SK-N-SH treated with all-trans-retinoic acid at 6 μM for 48 hours (cell line): ENCODE measurements at regions not wholly inside any gene's neighbourhood (a gene's known extent, or its start where the extent isn't known, plus 50 kb on each side); places are given as distances from the start of the nearest gene placed in this dataset.

Experiments
- ARNTL ChIP-seq: fragments of 450-650 bp; formaldehyde crosslinking; IDR thresholded peaks from 2 replicates; pipeline ENCODE4 v1.5.0; 2020; ENCODE audit warnings: low read depth, mild to moderate bottlenecking, moderate library complexity, borderline replicate concordance
- TOX ChIP-seq: fragments of 250-450 bp; sonication (Bioruptor Pico); IDR thresholded peaks from 2 replicates; pipeline ENCODE4 v1.8.0; 2021; ENCODE audit warnings: mild to moderate bottlenecking, moderate library complexity, borderline replicate concordance
- ZC3H10 ChIP-seq: fragments of 250-450 bp; sonication (Bioruptor Pico); IDR thresholded peaks from 2 replicates; pipeline ENCODE4 v1.5.1; 2021; ENCODE audit warnings: mild to moderate bottlenecking, moderate library complexity
- TF ChIP-seq, protein P1 (sequence below): fragments of 250-450 bp; sonication (Bioruptor Pico); IDR thresholded peaks from 2 replicates; pipeline ENCODE4 v1.5.1; 2020; ENCODE audit warnings: low read depth, mild to moderate bottlenecking, moderate library complexity
- TF ChIP-seq, protein P2 (sequence below): fragments of 250-450 bp; sonication (Bioruptor Pico); IDR thresholded peaks from 2 replicates; pipeline ENCODE4 v1.8.0; 2021; ENCODE audit warnings: low read depth, mild to moderate bottlenecking, moderate library complexity, borderline replicate concordance

DNA sequence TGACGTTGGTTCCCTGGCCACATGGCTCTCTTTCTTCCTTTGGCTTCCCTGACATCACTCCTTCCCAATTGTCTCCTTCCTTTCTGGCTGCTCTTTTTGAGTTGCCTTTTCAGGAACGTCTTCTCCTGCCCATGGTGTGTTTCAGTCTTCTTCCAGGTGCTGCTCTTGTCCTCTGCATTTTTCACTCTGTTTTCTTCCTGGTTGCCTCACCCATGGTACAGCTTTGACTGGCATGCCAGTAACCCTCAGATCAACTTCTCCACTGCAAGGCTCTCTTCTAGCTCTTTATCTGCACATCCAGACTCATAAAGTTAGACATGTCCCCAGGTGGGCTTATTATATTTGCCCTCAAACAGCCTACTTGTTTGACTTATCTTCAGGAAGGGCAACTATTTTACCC, 91.0 kb upstream of the ANKH start:
- no peak for TF ChIP-seq ZC3H10 (CRISPR knock-in tag)
- no peak for TF ChIP-seq ARNTL (CRISPR knock-in tag)
- TF ChIP-seq, protein P1, sequence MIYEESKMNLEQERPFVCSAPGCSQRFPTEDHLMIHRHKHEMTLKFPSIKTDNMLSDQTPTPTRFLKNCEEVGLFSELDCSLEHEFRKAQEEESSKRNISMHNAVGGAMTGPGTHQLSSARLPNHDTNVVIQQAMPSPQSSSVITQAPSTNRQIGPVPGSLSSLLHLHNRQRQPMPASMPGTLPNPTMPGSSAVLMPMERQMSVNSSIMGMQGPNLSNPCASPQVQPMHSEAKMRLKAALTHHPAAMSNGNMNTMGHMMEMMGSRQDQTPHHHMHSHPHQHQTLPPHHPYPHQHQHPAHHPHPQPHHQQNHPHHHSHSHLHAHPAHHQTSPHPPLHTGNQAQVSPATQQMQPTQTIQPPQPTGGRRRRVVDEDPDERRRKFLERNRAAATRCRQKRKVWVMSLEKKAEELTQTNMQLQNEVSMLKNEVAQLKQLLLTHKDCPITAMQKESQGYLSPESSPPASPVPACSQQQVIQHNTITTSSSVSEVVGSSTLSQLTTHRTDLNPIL (CRISPR knock-in tag), result no peak
- no peak for TF ChIP-seq TOX (CRISPR knock-in tag)
- TF ChIP-seq, protein P2, sequence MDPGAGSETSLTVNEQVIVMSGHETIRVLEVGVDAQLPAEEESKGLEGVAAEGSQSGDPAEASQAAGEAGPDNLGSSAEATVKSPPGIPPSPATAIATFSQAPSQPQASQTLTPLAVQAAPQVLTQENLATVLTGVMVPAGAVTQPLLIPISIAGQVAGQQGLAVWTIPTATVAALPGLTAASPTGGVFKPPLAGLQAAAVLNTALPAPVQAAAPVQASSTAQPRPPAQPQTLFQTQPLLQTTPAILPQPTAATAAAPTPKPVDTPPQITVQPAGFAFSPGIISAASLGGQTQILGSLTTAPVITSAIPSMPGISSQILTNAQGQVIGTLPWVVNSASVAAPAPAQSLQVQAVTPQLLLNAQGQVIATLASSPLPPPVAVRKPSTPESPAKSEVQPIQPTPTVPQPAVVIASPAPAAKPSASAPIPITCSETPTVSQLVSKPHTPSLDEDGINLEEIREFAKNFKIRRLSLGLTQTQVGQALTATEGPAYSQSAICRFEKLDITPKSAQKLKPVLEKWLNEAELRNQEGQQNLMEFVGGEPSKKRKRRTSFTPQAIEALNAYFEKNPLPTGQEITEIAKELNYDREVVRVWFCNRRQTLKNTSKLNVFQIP (CRISPR knock-in tag), result no peak
